Limb (tissue), 2 donors: ENCODE measurements at regions not wholly inside any gene's neighbourhood (a gene's known extent, or its start where the extent isn't known, plus 50 kb on each side); places are given as distances from the start of the nearest gene placed in this dataset.

Experiments used
- DNase-seq, 2 donors: peaks; one replicate each; pipeline ENCODE4 v3.0.0-alpha.2; 2016; ENCODE audit errors: extremely low spot score in 2 of 2

DNA sequence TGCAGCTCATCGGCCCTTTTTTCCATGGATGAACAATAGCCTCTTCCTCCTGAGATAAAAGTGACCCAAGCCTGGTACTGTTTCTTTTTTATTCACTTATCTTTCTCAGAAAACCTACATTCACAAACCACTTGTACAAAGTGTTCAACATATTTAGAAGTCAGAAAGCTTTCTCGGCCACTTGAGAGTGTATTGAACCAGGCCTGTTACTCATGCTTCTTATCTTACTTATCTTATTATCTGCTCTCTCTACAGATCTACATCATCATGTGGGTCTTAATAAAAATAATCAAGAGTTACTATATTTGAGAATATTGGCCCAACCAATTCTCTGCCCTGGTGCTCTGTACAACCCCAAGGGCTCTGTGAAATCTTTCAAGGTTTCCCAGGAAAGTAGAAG lies 242.1 kb downstream of the MREG start:
- DNase-seq: no peak

DNA sequence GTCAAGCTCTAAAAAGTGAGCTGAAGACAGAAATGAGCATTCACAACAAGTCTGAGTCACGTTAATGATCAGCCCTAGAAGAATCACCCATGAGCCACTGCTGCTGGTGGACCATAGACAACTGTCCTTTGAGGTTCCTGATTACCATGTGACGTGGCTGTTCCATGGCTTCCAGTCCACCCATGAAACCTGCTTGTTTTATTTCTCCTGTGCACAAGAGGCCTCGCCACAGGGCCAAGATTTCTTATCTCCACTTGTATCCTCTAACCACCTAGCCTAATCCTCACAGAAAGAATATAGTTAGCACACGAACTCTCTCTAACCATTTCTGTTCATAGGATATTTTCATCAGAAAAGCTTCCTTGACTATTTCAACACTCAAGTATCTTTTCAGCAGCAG lies 242.7 kb downstream of the MREG start:
- DNase-seq: no peak

DNA sequence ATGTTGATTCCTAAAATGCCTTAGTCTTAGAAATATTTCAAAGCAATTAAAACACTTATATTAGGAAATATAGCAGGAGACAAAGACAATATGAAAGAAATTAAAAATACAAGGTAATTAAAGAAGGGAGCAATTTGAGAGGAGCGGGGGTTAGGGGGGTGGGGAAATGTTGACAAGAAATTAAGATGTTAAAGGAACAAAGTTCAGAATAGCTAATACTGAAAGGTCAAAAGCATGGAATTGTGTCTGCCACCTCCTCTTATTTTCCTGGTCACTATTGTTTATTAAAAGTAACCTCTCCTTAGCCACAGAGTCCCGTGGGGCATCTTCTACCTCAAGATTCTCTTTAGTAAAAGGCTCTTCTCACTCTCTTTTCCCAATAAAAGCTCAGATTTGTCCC lies 244.1 kb downstream of the MREG start:
- no peak for DNase-seq

DNA sequence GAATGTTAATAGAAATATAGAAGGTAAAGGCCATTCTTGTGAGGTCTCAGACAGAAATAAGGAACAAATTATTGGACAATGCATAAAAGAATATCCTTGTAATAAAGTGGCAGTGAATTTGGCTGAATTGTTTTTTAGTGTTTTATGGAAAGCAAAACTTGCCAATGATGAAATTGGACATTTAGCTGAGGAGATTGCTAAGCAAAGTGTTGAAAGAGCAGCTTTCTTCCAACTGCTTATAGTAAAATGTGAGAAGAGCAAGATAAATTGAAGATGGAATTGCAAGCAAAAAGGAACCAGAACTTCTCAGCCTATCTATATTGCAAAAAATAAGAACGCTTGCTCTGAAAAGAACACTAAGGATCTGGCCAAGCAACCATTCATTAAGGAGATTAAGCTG lies 245.7 kb downstream of the MREG start:
- DNase-seq: no peak

DNA sequence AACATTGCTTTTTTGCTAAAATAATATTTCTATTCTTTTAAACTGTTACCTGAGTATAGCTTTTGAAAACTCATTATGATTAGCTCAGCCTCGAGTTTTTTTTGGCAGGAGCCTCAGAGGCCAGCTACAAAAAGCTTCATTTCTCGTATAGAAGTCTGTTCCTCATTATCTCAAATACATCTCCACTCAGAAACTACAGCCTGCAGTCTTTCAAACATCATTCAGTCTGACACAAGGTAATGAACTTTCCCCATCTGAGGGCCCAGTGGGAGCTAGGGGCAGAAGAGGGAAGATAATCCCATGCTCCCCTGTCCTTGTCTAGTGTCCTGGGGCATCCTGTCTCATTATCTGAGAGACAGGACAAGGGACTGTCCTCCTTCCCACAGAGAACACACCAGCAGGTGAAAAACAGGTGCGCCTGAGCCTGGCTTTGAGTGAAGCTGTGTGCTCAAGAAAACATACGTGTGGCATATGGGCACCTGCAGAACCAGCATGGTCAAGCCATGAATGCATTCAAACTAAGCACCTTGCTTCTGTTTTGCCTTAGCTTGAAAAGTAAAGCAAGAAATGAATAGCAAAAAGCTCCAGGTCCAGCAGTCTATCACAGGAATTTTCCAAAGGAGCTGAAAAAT lies 247.5 kb downstream of the MREG start:
- no peak for DNase-seq

DNA sequence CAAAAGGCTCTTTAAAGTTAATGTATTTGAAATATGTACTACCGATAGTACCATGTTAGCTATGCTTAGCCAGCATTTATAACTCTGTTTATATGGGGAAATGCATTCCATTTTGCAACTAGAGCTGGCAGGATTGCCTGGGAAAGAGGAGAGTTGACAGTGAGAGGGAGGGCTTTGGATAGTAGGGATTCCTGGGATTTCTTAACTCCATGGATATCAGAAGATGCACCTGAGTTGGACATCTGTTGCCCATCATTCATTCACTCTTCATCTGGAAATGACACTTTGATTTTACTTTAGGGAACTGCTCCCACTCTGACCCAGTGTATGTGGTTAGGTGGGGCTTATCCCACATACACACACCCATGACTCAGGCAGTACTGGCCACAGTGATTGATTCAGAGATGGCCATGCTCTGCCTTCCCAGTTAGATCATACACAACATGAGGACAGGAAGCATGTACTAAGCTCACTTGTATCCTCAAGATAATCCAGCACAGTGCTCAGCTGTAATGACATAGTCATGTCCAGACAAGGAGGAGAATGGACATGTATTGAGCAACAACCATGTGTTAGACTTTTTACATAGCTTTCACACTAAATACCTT lies 248.8 kb downstream of the MREG start:
- DNase-seq: no peak

DNA sequence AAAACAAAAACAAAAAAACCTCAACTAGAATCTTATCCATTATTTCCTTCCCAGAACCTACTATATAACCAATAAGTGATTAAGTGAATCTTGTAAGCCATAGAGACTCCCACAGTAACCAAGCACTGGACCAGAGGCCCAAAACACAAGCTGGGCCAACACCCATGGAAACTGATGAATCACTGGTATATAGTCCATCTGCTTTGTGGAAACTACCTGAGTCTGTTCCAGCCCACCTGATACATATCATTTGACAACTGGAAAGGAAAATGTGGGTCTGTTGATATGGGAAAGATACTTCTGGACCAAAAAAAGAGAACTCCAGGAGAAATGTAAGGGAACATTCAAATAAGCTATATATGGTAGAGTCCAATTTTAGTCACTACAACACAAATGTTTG lies 252.8 kb downstream of the MREG start:
- no peak for DNase-seq

DNA sequence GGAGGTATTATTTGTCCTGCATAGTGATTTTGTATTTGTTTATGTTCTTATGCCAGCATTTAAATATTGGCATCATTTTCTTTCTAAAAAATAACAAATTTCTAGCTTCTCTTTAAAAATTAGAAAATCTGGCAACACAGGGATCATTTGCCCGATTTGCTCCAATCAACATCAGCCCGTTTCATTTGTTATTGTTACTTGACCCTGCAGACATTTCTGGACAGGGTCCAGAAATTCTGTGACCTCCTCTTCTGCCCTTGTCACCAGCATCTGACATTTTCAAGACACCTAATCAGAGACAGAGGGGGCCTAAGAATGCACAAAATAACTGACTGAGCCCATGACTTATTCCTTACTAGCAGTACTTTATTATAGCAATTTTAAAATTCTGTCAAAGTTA lies 253.3 kb downstream of the MREG start:
- no peak for DNase-seq

DNA sequence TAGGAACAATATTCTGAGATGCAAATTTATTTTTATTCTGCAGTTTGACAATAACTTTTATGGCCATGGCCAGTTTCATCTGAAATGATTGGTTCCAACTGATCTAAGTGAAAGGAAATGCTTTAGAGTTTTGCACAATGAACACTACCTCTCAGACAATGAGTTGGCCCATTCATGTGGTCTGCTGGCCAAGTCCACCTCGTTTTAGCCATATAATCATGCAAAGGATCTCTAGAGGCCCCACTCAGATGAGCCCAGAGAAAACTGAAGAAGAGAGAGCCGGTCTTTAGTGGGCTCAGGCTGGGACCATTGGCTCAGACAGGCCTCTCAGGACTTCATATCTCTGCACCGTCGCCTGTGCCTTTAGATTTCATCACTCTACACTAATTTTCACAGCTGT lies 254.7 kb downstream of the MREG start:
- DNase-seq: no peak

DNA sequence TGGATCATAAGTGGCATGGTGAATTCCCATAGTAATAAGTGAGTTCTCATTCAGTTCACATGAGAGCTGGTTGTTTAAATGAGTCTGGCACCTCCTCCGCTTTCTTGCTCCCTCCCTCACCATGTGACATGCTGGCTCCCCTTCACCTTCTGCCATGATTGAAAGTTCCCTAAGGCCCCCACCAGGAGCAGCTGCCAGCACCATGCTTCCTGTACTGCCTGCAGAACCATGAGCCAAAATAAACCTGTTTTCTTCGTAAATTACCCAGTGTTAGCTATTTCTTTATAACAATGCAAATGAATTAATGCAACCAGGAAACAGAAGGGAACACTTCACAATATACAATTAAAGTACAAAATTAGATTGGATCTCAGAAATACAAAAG lies 257.0 kb downstream of the MREG start:
- DNase-seq: no peak

DNA sequence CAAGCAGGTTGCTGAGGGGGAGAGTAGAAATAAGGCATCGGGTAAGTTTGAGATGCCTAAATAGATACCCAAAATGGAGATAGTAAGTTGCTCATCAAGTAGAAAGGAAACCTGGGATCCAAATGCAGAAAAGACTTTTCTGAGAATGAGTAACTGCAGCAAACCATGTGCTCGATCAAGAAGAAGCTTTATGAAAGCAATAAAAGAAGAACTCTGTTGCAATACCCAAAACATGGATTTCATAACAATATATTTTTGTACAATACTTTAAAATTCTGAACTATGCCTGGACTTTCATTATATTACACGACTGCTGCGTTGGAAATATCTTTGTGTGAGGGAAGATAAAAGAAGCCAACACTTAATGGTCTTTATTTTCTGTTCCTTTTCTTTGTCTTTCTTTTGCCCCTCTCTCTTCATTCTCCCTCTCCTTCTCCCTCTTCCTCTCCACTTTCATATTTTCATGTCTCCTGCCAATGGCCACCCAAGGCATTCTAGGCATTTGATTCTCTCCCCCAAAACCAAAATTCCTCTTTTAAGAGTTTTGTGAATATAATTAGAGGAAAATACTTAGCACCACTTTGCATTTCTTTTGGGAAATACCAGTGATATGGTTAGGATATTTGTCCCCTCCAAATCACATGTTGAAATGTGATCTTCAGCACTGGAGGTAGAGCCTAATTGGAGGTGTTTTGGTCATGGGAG lies 257.6 kb downstream of the MREG start:
- no peak for DNase-seq

DNA sequence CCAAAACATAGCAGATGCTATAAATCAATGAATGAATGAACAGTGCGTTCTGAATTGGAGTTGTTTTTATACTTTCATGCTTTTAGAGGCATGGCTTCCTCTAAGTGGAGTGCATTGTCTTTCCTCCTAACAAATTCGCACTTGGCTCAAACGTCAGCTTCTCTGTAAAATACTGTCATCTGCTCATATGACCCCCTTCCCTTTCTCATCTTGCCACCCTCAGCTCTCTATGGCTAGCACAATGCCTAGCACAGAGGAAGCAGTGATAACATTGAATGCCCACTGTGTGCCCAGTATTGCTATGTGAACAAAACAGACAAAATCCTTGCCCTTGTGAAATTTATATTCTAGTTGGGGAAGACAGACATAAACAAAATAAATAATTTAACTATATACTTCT lies 258.8 kb downstream of the MREG start:
- DNase-seq: no peak

DNA sequence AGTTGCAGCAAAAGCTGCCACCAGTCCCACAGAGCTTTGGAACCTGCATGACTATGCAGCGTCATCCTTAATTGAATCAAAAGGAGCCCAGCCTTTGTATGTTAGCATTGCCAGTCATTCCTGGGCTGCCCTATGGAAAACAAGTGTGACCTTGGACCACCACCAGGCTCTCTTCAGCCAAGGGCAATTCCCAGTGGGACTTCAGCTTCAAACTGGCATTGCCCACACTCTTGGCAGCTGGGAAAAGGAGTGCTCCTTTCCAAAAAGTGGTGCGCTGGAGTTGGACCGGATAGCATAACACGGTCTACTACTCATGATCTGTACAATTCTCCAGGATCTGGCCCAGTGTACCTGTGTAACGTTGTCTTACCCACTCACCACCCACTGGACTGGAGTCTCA lies 259.5 kb downstream of the MREG start:
- DNase-seq: no peak

DNA sequence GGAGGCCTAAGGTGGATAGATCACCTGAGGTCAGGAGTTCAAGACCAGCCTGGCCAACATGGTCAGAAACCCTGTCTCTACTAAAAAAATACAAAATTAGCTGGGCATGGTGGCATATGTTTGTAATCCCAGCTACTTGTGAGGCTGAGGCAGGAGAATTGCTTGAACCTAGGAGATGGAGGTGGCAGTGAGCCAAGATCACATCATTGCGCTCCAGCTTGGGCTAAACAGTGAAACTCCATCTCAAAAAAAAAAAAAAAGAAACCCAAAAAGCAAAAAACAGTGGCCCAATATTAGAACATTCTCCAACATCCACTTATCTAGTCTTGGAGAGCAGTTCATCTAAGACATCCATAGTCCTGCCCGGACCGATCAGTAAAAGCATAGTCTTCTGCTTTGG lies 260.4 kb downstream of the MREG start:
- no peak for DNase-seq

DNA sequence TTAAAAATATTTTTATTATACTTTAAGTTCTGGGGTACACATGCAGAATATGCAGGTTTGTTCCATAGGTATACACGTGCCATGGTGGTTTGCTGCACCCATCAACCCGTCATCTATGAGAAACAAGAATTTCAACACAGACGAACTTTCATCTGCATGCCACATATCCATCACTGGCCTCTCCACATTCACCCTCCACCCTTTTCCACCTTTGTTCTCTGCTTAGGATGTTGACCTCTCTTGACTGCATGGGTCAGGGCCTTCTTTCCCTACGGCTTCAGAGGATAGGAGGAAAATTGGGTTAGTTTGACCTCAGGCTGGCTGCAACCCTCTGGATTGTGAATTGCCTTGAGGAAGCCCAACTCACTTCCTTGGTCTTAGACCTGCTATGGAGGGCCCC lies 260.9 kb downstream of the MREG start:
- DNase-seq: no peak

DNA sequence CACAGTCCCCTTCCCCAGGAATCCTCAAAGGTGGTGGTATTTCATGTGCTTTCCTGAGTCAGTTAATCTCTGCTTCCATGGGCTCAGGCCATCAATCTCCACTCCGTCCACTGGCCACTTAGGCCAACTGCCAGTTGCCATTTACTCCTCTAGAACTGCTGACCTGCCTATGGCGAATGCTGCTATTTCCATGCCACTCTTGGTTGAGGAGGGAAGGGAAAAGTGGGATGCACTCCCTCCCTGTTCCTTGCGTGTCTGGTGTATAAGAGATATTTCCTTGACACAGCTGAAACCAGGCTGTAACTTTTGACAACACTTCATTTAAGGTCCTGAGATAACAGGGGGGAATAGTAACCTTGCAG lies 261.5 kb downstream of the MREG start:
- no peak for DNase-seq

DNA sequence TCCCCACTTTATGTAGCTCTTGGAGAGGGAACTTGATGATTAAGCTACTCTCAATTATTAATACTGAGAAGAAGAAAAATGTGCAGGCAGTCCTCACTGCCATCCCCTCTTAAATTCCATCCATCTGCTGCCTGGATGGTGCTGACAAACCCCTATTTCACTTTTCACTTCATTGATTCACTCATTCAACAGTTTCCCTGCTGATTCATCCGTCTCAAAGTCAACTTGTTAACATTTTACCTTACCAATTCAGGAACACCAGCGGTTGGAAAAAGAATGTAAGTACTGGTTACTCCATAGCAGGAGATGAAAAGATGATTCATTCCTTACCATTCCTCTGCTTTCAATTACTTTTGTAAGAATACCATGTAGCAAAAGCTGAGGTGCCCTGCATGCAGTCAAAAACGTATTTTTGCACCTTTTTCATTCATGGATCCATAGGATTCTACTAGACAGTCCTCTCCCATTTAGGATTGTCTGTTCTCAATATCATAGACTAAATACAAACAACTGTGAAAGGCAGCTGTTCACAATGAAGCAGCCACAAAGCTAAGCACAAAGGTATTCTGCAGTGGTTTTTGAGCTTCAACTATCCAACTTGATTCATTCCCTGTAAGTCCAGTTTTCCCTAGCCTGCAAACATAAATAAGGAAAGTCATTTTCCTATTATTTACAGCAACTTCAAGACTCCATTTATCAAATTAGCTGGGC lies 262.0 kb downstream of the MREG start:
- DNase-seq: no peak

DNA sequence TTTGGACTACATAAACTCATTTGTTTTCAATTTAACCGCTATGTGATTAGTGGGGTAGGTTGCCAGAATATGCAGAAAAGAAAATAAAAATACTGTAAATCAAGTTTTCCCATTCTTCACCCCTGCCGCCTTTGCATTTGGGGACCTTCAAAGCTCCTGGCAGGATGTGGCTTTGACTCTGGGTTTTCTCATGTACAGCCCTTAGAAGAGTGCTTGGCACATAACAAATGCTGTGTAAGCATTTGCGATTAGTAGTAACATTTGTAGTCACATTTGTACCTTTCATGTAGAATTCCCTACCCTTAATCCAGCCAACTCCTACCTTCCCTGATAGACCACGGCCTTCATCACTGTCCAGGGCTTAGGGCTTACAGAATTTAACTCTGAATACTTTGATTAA lies 262.6 kb downstream of the MREG start:
- DNase-seq: no peak

DNA sequence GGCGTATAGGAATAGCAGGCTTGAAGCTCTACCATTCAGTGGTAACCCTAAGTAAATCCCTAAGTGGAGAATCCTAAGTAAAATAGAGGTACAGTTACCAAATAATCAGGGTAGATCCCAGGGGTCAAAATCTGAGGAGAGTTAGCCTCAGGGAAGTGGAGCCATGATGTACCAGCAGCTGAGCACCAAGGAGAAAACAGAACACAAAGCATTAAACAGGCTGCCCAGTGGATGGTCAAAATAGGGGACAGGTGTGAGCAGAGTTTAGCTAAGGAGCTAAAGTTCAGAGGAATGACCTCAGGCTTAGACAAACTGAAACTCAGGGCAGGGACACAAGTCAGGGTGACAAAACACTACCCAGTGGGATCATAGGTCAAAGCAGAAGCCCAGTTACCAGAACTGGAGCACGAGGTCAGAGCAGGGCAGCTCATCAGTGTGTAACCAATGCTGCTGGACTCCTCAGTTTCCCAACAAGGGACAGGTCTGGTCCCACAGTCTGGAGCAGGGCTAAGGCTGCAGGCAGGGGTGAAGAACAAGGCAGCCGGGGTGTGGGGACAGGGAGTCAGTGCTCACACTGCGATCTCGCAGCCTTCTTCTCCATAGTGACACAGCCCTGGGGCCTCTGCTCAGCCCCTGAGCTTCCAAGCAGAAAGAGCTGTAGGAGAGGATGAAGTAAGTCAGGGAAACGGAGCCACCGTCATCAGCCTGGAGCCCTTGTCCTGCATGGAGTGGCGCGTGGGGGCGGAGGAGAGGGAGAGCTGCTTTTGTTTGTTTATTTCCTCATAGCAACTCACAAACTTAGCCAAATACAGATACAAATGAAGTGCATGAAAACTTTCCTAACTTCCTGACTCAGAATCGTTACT lies 264.0 kb downstream of the MREG start:
- DNase-seq: peak; percentile 55 to 61

DNA sequence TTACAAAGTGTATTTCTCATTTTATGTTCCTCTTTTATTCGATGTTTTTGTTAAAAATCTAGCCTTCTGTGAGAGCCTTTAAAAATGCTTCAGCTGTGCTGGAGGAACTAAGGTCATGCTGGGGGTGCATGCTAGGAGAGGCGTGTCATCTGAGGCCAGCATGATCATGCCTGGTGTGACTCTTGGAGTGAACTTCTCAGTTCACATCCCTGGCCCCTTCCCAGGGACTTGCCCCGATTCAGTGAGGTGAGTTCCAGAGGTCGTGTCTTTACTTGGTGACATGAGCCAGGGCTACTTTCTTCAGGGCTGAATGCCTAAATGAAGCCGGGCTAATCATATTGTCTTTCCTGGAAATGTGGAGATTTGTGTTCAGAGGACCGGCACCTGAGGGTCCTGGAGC lies 264.9 kb downstream of the MREG start:
- no peak for DNase-seq

DNA sequence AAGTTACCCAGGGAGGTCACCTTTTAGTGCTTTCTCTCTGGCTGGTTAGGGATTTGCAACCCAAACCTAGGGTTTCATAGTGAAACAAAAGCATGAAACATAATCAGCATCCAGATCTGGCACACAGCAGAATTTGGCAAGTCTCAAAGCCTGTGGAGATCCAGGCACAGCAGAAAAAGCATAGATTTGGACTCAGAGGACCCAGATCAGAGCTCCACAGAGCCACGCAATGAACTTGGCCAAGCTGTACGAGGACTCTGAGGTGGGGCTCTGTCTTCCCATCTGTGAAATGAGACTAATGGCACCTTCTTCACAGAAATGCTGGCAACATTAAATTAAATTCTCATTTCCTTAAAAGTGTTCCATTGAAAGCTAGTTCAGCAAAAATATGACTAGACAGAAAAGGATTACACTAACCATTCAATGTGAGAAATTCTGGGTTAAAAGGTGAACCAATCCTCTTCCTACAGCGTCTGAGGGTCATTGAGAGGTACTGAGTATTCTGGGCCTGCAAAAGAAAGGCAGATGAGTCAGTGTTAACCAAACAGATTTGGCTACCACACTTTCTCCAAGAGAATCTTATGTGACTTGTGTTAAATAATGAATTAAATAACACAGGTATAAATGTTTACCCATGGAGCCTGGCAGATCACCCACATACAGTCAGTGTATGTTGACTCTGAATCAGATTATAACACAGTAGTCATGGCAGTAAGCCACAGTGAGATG lies 266.3 kb downstream of the MREG start:
- no peak for DNase-seq
